GM12891 (cell line): ENCODE measurements at regions not wholly inside any gene's neighbourhood (a gene's known extent, or its start where the extent isn't known, plus 50 kb on each side); places are given as distances from the start of the nearest gene placed in this dataset.

Source experiments
- DNase-seq: peaks from one replicate; pipeline ENCODE4 v3.0.0; 2011; ENCODE audit warnings: low spot score; ENCODE audit not compliant: insufficient read length
- FAIRE-seq: peaks from 2 replicates; lab custom pipeline; 2011; peaks lifted over from hg19 to GRCh38; lab: Jason Lieb, UNC
- PAX5 ChIP-seq: IDR thresholded peaks from 2 replicates; pipeline ENCODE4 v1.6.1; 2011; ENCODE audit warnings: low read length, moderate library complexity, mild to moderate bottlenecking; ENCODE audit not compliant: insufficient read depth, severe bottlenecking
- POLR2A ChIP-seq: IDR thresholded peaks from 2 replicates; pipeline ENCODE4 v1.6.1; 2011; ENCODE audit warnings: low read depth, low read length, control low read depth
- POLR2AphosphoS5 ChIP-seq: IDR thresholded peaks from 2 replicates; pipeline ENCODE4 v1.6.1; 2011; ENCODE audit warnings: low read depth, low read length, control low read depth
- POU2F2 ChIP-seq: IDR thresholded peaks from 2 replicates; pipeline ENCODE4 v1.6.1; 2011; ENCODE audit warnings: low read depth, mild to moderate bottlenecking, control low read depth, low read length, moderate library complexity
- SPI1 ChIP-seq: IDR thresholded peaks from 2 replicates; pipeline ENCODE4 v1.6.1; 2011; ENCODE audit warnings: low read depth, low read length, control low read depth
- TAF1 ChIP-seq: IDR thresholded peaks from 2 replicates; pipeline ENCODE4 v1.6.1; 2011; ENCODE audit warnings: low read depth, low read length, control low read depth

DNA sequence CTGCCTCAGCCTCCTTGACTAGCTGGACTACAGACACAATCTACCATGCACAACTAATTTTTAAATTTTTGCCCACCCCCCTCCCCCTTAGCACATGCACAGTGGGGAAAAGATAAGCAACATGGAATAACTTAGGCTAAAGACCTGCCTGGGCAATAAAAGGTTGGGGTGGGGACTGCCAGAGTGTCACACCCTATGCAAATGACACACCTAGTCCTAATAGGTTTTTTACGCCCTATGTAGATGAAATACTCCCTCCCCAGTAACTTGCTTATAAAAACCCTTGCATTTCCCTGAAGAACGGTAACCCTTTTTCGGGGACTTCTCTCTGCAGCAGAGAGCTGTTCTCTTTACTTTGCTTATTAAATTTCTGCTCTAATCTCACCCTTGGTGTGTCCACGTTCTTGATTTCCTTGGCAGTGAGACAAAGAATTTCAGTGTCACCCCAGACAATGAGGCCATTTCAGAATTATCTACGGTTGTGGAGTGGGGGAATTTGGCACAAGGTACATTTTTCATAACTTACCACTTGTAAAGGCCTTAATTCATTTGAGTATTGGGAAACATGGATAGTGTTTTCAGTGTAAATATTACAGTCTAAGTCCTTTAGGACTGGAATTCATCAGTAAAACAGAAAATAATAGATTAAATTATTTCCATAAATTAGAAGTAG lies 109.2 kb downstream of the NOL4 start:
- DNase-seq (no peak), FAIRE-seq (no peak)
- TF ChIP-seq SPI1, result no peak
- TF ChIP-seq POLR2AphosphoS5, result no peak
- no peak for TF ChIP-seq TAF1
- no peak for TF ChIP-seq PAX5
- no peak for TF ChIP-seq POLR2A
- no peak for TF ChIP-seq POU2F2

DNA sequence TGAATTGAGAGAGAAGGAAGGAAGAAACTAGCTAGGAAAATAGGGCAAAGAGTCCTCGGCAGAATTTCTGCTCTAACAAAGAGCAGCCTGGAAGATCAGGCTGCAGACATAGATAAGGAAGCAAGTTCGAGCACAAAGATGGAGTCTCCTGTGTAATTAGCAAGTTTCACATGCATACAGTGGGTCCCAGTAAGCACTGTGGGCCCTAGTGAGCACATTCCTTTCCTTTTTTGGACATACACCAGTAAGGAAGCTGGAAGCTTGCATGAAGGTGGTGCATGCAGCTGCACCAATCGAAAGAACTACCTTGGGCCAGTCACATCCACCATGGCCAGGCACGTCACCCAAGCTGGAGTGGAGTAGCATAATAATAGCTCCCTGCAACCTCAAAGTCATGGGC lies 109.7 kb downstream of the NOL4 start:
- no peak for DNase-seq
- FAIRE-seq, result no peak
- TF ChIP-seq TAF1 (no peak), POU2F2 (no peak), PAX5 (no peak), POLR2A (no peak), POLR2AphosphoS5 (no peak), SPI1 (no peak)

- no peak for TF ChIP-seq PAX5
- TF ChIP-seq POLR2AphosphoS5, result no peak
- no peak for TF ChIP-seq POU2F2
- TF ChIP-seq POLR2A, result no peak
- no peak for TF ChIP-seq TAF1
- TF ChIP-seq SPI1, result no peak
- no peak for DNase-seq
- FAIRE-seq, result no peak
Observed at GRCh38 chr18:34108206-34108605, 116.5 kb downstream of the NOL4 start.

DNA sequence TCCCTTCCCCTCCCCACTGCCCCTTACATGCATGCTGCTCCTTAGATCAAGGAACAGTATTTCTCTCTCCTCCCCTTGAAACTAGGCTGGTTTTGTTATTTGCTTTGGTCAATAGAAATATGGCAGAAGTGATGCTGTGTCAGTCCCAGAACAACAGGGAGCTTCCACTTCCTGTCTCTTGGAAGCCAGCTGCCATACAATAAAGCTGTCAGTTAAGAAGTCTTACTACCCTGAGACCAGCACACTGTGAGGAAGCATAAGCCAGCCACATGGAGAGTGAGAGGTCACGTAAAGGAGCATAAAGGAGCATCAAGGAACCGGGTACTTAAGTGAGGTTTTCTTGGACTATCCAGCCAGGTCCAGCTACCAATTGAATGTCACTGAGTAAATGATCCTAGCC lies 126.6 kb downstream of the NOL4 start:
- TF ChIP-seq POLR2AphosphoS5 (no peak), PAX5 (no peak), POLR2A (no peak), POU2F2 (no peak), TAF1 (no peak), SPI1 (no peak)
- DNase-seq (no peak), FAIRE-seq (no peak)

GRCh38 chr18:34097312-34097711 lies 127.4 kb downstream of the NOL4 start:
- FAIRE-seq (no peak), DNase-seq (no peak)
- TF ChIP-seq TAF1 (no peak), POU2F2 (no peak), SPI1 (no peak), POLR2AphosphoS5 (no peak), POLR2A (no peak), PAX5 (no peak)

DNA sequence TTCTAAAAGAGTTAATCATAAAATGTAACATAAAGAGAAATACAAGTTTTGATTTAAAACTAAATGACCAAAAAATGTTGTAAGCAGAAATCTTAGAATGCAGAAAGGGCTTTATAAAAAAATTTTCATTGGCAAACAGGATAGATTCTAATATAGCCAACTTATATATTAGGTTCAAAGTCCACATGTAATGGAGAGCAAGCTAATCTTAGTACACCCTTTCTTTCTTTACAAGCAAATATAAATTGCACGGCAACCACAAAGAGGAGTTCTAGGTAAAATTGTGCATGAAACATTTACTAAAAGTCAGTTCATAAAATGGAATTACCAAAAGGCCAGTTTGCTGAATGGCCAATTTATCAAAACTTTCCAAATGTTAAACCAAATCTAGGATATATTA lies 130.6 kb downstream of the NOL4 start:
- no peak for FAIRE-seq
- DNase-seq, result no peak
- TF ChIP-seq POU2F2 (no peak), SPI1 (no peak), POLR2A (no peak), TAF1 (no peak), POLR2AphosphoS5 (no peak), PAX5 (no peak)

GRCh38 chr18:34092796-34093195 lies 131.9 kb downstream of the NOL4 start:
- no peak for TF ChIP-seq TAF1
- TF ChIP-seq POLR2A, result no peak
- TF ChIP-seq POLR2AphosphoS5, result no peak
- no peak for TF ChIP-seq POU2F2
- TF ChIP-seq PAX5, result no peak
- no peak for TF ChIP-seq SPI1
- DNase-seq, result no peak
- no peak for FAIRE-seq

DNA sequence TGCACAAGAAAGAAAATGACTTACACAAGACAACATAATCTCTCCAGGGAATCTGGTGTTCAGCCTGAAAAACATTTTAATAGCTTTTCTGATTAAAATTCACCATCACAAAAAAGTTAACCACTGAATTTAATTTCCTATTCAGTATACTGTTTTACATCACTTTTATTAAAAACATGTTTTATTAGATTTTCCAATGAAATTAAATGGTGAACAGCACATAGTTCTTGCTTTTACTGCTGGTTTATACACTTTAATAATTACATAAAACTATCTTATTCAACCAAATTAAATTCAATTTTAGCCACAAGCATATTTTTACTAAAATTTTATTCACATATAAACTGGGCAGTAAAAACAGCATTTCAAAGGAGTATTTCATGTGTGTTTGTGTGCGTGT lies 138.3 kb downstream of the NOL4 start:
- TF ChIP-seq POLR2A (no peak), TAF1 (no peak), POU2F2 (no peak), PAX5 (no peak), POLR2AphosphoS5 (no peak)
- FAIRE-seq, result no peak

DNA sequence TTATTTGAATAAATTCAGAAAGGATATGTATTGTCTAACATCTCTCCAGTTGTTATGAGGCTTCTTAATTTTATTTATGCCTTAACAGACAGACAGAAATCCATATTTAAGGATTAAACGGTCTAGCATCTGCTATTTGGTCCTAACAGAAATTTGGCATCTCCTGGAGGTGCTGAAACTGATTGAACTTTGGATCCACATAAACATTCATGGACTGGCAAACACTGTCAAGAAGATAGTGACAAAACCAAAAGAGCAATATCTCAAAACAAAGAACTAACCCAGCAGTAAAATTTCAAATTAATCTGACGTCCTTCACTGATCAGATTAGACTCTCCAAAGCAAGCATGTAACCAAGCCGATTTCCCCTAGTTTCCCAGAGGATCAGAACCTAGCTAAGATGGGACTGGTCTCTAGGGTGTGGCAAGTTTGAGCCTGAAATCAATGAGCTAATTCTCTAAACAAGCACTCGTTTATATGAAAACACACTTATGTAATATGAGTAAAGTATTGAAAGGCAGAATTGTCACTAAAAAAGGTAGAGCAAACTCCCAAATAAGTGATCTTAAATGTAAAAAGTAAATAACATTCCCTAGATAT lies 139.5 kb downstream of the NOL4 start:
- FAIRE-seq, result no peak
- DNase-seq, result no peak
- TF ChIP-seq POLR2A, result no peak
- no peak for TF ChIP-seq POU2F2
- TF ChIP-seq PAX5, result no peak
- TF ChIP-seq SPI1, result no peak
- no peak for TF ChIP-seq TAF1
- no peak for TF ChIP-seq POLR2AphosphoS5

More for the DNA sequence above, 138.3 kb downstream of the NOL4 start:
- no peak for DNase-seq

GRCh38 chr18:34084635-34085034 lies 140.1 kb downstream of the NOL4 start:
- no peak for TF ChIP-seq POLR2AphosphoS5
- no peak for TF ChIP-seq TAF1
- no peak for TF ChIP-seq POU2F2
- no peak for TF ChIP-seq POLR2A
- no peak for TF ChIP-seq SPI1
- no peak for TF ChIP-seq PAX5
- no peak for DNase-seq
- no peak for FAIRE-seq
